HG03565 (cell line): ENCODE measurements at regions not wholly inside any gene's neighbourhood (a gene's known extent, or its start where the extent isn't known, plus 50 kb on each side); places are given as distances from the start of the nearest gene placed in this dataset.

ENCODE experiments used
- ATAC-seq: cut with Tn5 transposase; IDR thresholded peaks from one replicate; pipeline ENCODE4 v1.9.1; 2021; ENCODE audit warnings: mild to moderate bottlenecking, moderate library complexity; ENCODE audit not compliant: unreplicated experiment

GRCh38 chr5:58040846-58041245, 419.0 kb downstream of the PLK2 start:
- ATAC-seq, result no peak

GRCh38 chr5:58040044-58040443, 419.8 kb downstream of the PLK2 start:
- no peak for ATAC-seq

GRCh38 chr5:58037899-58038298, 422.0 kb downstream of the PLK2 start:
- ATAC-seq, result no peak

GRCh38 chr5:58025809-58026208, 434.1 kb downstream of the PLK2 start:
- ATAC-seq, result no peak

- no peak for ATAC-seq
Observed at GRCh38 chr5:58024151-58024550, 435.7 kb downstream of the PLK2 start.

- ATAC-seq, result no peak
Observed at GRCh38 chr5:58022055-58022454, 437.8 kb downstream of the PLK2 start.

GRCh38 chr5:58021466-58021865, 438.4 kb downstream of the PLK2 start:
- no peak for ATAC-seq

- no peak for ATAC-seq
Observed at GRCh38 chr5:58019614-58020013, 440.3 kb downstream of the PLK2 start.

- ATAC-seq, result no peak
Observed at GRCh38 chr5:58018016-58018415, 441.9 kb downstream of the PLK2 start.

GRCh38 chr5:58016877-58017276, 443.0 kb downstream of the PLK2 start:
- no peak for ATAC-seq

GRCh38 chr5:58016358-58016757, 443.5 kb downstream of the PLK2 start:
- ATAC-seq, result no peak

- ATAC-seq, result no peak
Observed at GRCh38 chr5:58015175-58015574, 444.7 kb downstream of the PLK2 start.

- ATAC-seq, result no peak
Observed at GRCh38 chr5:58013542-58014258, 446.2 kb downstream of the PLK2 start.

- no peak for ATAC-seq
Observed at GRCh38 chr5:58012801-58013315, 447.0 kb downstream of the PLK2 start.

GRCh38 chr5:58012102-58012501, 447.8 kb downstream of the PLK2 start:
- no peak for ATAC-seq

GRCh38 chr5:58011301-58011700, 448.6 kb downstream of the PLK2 start:
- ATAC-seq, result no peak

GRCh38 chr5:58009754-58010153, 450.1 kb downstream of the PLK2 start:
- no peak for ATAC-seq

GRCh38 chr5:58002323-58002722, 457.6 kb downstream of the PLK2 start:
- ATAC-seq, result no peak

GRCh38 chr5:57993866-57994265, 466.0 kb downstream of the PLK2 start:
- no peak for ATAC-seq

- no peak for ATAC-seq
Observed at GRCh38 chr5:57989378-57989777, 470.5 kb downstream of the PLK2 start.

GRCh38 chr5:57988813-57989212, 471.1 kb downstream of the PLK2 start:
- ATAC-seq, result no peak

GRCh38 chr5:57987552-57987951, 472.3 kb downstream of the PLK2 start:
- ATAC-seq, result no peak

- ATAC-seq, result no peak
Observed at GRCh38 chr5:57986761-57987341, 473.0 kb downstream of the PLK2 start.
